NB4 (cell line): ENCODE measurements at regions not wholly inside any gene's neighbourhood (a gene's known extent, or its start where the extent isn't known, plus 50 kb on each side); places are given as distances from the start of the nearest gene placed in this dataset.

Experiments
- DNase-seq: peaks from one replicate; pipeline ENCODE4 v3.0.0; 2010; ENCODE audit warnings: low read depth
- H3K4me3 ChIP-seq: one replicate; pipeline ENCODE4 v1.5.1; 2011; ENCODE audit warnings: mild to moderate bottlenecking, low read depth, low read length, moderate library complexity
- CTCF ChIP-seq: IDR thresholded peaks from one replicate; pipeline ENCODE4 v1.5.1; 2012; ENCODE audit warnings: low read depth, low read length
- MAX ChIP-seq: IDR thresholded peaks from 2 replicates; pipeline ENCODE4 v1.6.1; 2011; ENCODE audit warnings: low read depth, low read length
- MYC ChIP-seq: IDR thresholded peaks from 2 replicates; pipeline ENCODE4 v1.6.1; 2011; ENCODE audit warnings: low read depth, low read length
- POLR2A ChIP-seq: IDR thresholded peaks from 2 replicates; pipeline ENCODE4 v1.6.1; 2011; ENCODE audit warnings: mild to moderate bottlenecking; ENCODE audit not compliant: insufficient read length; ENCODE audit errors: extremely low read depth

GRCh38 chr9:97787551-97787950 lies 65.5 kb upstream of the FOXE1 start:
- no peak overlapping the region for H3K4me3 ChIP-seq
- no peak for TF ChIP-seq CTCF
- no peak for TF ChIP-seq MAX
- no peak for TF ChIP-seq MYC
- no peak for TF ChIP-seq POLR2A
- no peak for DNase-seq

- H3K4me3 ChIP-seq, result no peak overlapping the region
- TF ChIP-seq CTCF, result no peak
- no peak for TF ChIP-seq POLR2A
- TF ChIP-seq MAX, result no peak
- no peak for TF ChIP-seq MYC
- DNase-seq, result no peak
Measured at GRCh38 chr9:97788763-97789663, 64.0 kb upstream of the FOXE1 start.

GRCh38 chr9:97790542-97790941 lies 62.5 kb upstream of the FOXE1 start:
- DNase-seq, result no peak
- TF ChIP-seq POLR2A, result no peak
- TF ChIP-seq CTCF, result no peak
- no peak for TF ChIP-seq MAX
- no peak for TF ChIP-seq MYC
- no peak overlapping the region for H3K4me3 ChIP-seq

- TF ChIP-seq MAX (no peak), CTCF (no peak), POLR2A (no peak), MYC (no peak)
- DNase-seq, result no peak
Measured at GRCh38 chr9:97791542-97791941, 61.5 kb upstream of the FOXE1 start.

GRCh38 chr9:97793067-97793466 lies 60.0 kb upstream of the FOXE1 start:
- no peak for TF ChIP-seq POLR2A
- no peak for TF ChIP-seq CTCF
- TF ChIP-seq MYC, result no peak
- TF ChIP-seq MAX, result no peak
- no peak overlapping the region for H3K4me3 ChIP-seq
- no peak for DNase-seq

More at GRCh38 chr9:97791542-97791941, 61.5 kb upstream of the FOXE1 start:
- H3K4me3 ChIP-seq, result no peak overlapping the region
